SK-N-SH treated with all-trans-retinoic acid at 6 μM for 48 hours (cell line): ENCODE measurements at regions not wholly inside any gene's neighbourhood (a gene's known extent, or its start where the extent isn't known, plus 50 kb on each side); places are given as distances from the start of the nearest gene placed in this dataset.

Source experiments
- ATAC-seq: fragments of 200-7000 bp; cut with Tn5 transposase; 3 replicates; pipeline ENCODE4 v1.9.1; 2020; ENCODE audit warnings: mild to moderate bottlenecking, moderate library complexity
- ARNTL ChIP-seq: fragments of 450-650 bp; formaldehyde crosslinking; IDR thresholded peaks from 2 replicates; pipeline ENCODE4 v1.5.0; 2020; ENCODE audit warnings: low read depth, mild to moderate bottlenecking, moderate library complexity, borderline replicate concordance
- BACH2 ChIP-seq: fragments of 250-450 bp; sonication (Bioruptor Pico); IDR thresholded peaks from 2 replicates; pipeline ENCODE4 v1.9.0; 2021; ENCODE audit warnings: mild to moderate bottlenecking, borderline replicate concordance
- CREB5 ChIP-seq: fragments of 250-450 bp; sonication (Bioruptor Pico); IDR thresholded peaks from 2 replicates; pipeline ENCODE4 v1.5.1; 2020; ENCODE audit warnings: low read depth, mild to moderate bottlenecking, moderate library complexity
- CSDC2 ChIP-seq: fragments of 250-450 bp; sonication (Bioruptor Pico); IDR thresholded peaks from 2 replicates; pipeline ENCODE4 v1.5.0; 2020; ENCODE audit warnings: mild to moderate bottlenecking, moderate library complexity
- CSRNP3 ChIP-seq: fragments of 250-450 bp; sonication (Bioruptor Pico); IDR thresholded peaks from 2 replicates; pipeline ENCODE4 v1.5.1; 2021; ENCODE audit warnings: mild to moderate bottlenecking, moderate library complexity
- ESRRG ChIP-seq: fragments of 250-450 bp; sonication (Bioruptor Pico); IDR thresholded peaks from 2 replicates; pipeline ENCODE4 v1.6.1; 2021; ENCODE audit warnings: mild to moderate bottlenecking
- GLIS3 ChIP-seq: fragments of 250-450 bp; sonication (Bioruptor Pico); IDR thresholded peaks from 2 replicates; pipeline ENCODE4 v1.5.0; 2020; ENCODE audit warnings: mild to moderate bottlenecking, moderate library complexity
- ISL1 ChIP-seq: fragments of 250-450 bp; sonication (Bioruptor Pico); IDR thresholded peaks from 2 replicates; pipeline ENCODE4 v2.1.2; 2022; ENCODE audit warnings: mild to moderate bottlenecking, moderate library complexity
- OSR1 ChIP-seq: fragments of 250-450 bp; sonication (Bioruptor Pico); IDR thresholded peaks from 2 replicates; pipeline ENCODE4 v1.8.0; 2022; ENCODE audit warnings: moderate library complexity, mild to moderate bottlenecking, inconsistent platforms
- PATZ1 ChIP-seq: fragments of 250-450 bp; sonication (Bioruptor Pico); IDR thresholded peaks from 2 replicates; pipeline ENCODE4 v1.8.0; 2020; ENCODE audit warnings: mild to moderate bottlenecking, moderate library complexity, borderline replicate concordance
- POU6F1 ChIP-seq: fragments of 250-450 bp; sonication (Bioruptor Pico); IDR thresholded peaks from 2 replicates; pipeline ENCODE4 v1.8.0; 2021; ENCODE audit warnings: low read depth, mild to moderate bottlenecking, moderate library complexity, borderline replicate concordance
- PPARA ChIP-seq: fragments of 250-450 bp; sonication (Bioruptor Pico); IDR thresholded peaks from 2 replicates; pipeline ENCODE4 v1.5.0; 2020; ENCODE audit warnings: mild to moderate bottlenecking, borderline replicate concordance
- RARB ChIP-seq: fragments of 250-450 bp; sonication (Bioruptor Pico); IDR thresholded peaks from 2 replicates; pipeline ENCODE4 v1.8.0; 2021; ENCODE audit warnings: mild to moderate bottlenecking, moderate library complexity
- SNAI2 ChIP-seq: fragments of 250-450 bp; sonication (Bioruptor Pico); IDR thresholded peaks from 2 replicates; pipeline ENCODE4 v1.5.0; 2020; ENCODE audit warnings: mild to moderate bottlenecking, moderate library complexity
- TCF4 ChIP-seq: fragments of 250-450 bp; sonication (Bioruptor Pico); IDR thresholded peaks from 2 replicates; pipeline ENCODE4 v1.8.0; 2021; ENCODE audit warnings: mild to moderate bottlenecking, moderate library complexity, borderline replicate concordance
- TOX ChIP-seq: fragments of 250-450 bp; sonication (Bioruptor Pico); IDR thresholded peaks from 2 replicates; pipeline ENCODE4 v1.8.0; 2021; ENCODE audit warnings: mild to moderate bottlenecking, moderate library complexity, borderline replicate concordance
- TSHZ2 ChIP-seq: fragments of 250-450 bp; sonication (Bioruptor Pico); IDR thresholded peaks from 2 replicates; pipeline ENCODE4 v1.5.0; 2020; ENCODE audit warnings: mild to moderate bottlenecking, moderate library complexity
- ZC3H10 ChIP-seq: fragments of 250-450 bp; sonication (Bioruptor Pico); IDR thresholded peaks from 2 replicates; pipeline ENCODE4 v1.5.1; 2021; ENCODE audit warnings: mild to moderate bottlenecking, moderate library complexity
- ZFP3 ChIP-seq: fragments of 250-450 bp; sonication (Bioruptor Pico); IDR thresholded peaks from 2 replicates; pipeline ENCODE4 v1.5.0; 2020; ENCODE audit warnings: mild to moderate bottlenecking, moderate library complexity
- ZFP30 ChIP-seq: fragments of 450-650 bp; formaldehyde crosslinking; IDR thresholded peaks from 2 replicates; pipeline ENCODE4 v1.5.0; 2022; ENCODE audit warnings: mild to moderate bottlenecking, moderate library complexity
- ZNF565 ChIP-seq: fragments of 450-650 bp; formaldehyde crosslinking; conservative IDR thresholded peaks from 2 replicates; pipeline ENCODE4 v1.5.0; 2020; ENCODE audit warnings: low read depth, mild to moderate bottlenecking, moderate library complexity
- ZNF70 ChIP-seq: fragments of 450-650 bp; formaldehyde crosslinking; IDR thresholded peaks from 2 replicates; pipeline ENCODE4 v1.5.0; 2020; ENCODE audit warnings: mild to moderate bottlenecking, moderate library complexity
- ZNF8 ChIP-seq: fragments of 450-650 bp; formaldehyde crosslinking; IDR thresholded peaks from 2 replicates; pipeline ENCODE4 v1.5.0; 2020; ENCODE audit warnings: mild to moderate bottlenecking, moderate library complexity

- TF ChIP-seq ZFP30 (CRISPR knock-in tag), result no peak
- no peak for TF ChIP-seq GLIS3
- no peak for TF ChIP-seq ZNF70
- no peak for TF ChIP-seq TOX (CRISPR knock-in tag)
- no peak for TF ChIP-seq OSR1 (CRISPR knock-in tag)
- TF ChIP-seq TCF4, result no peak
- no peak for TF ChIP-seq SNAI2
- TF ChIP-seq ZFP3 (CRISPR knock-in tag), result no peak
- no peak for TF ChIP-seq BACH2 (CRISPR knock-in tag)
- no peak for TF ChIP-seq ISL1 (CRISPR knock-in tag)
- no peak for ATAC-seq
Measured at GRCh38 chr9:81855538-81855937, 72.7 kb upstream of the SPATA31D4 start.

- no peak for TF ChIP-seq TOX (CRISPR knock-in tag)
- no peak for TF ChIP-seq ZNF8 (CRISPR knock-in tag)
- TF ChIP-seq ESRRG (CRISPR knock-in tag), result no peak
- no peak for TF ChIP-seq TCF4
- TF ChIP-seq ISL1 (CRISPR knock-in tag), result no peak
- no peak for TF ChIP-seq ZNF565 (CRISPR knock-in tag)
- no peak for TF ChIP-seq CSRNP3 (CRISPR knock-in tag)
- TF ChIP-seq CSDC2 (CRISPR knock-in tag), result no peak
- no peak for TF ChIP-seq PPARA (CRISPR knock-in tag)
- TF ChIP-seq ARNTL, result no peak
- no peak for TF ChIP-seq POU6F1 (CRISPR knock-in tag)
- TF ChIP-seq GLIS3, result no peak
- no peak for TF ChIP-seq BACH2 (CRISPR knock-in tag)
- no peak for TF ChIP-seq RARB (CRISPR knock-in tag)
- no peak for TF ChIP-seq CREB5 (CRISPR knock-in tag)
- no peak for TF ChIP-seq PATZ1 (CRISPR knock-in tag)
- no peak for TF ChIP-seq SNAI2
- no peak for TF ChIP-seq ZFP3 (CRISPR knock-in tag)
- TF ChIP-seq TSHZ2 (CRISPR knock-in tag), result no peak
- TF ChIP-seq, all 23 proteins: peak for 0
- ATAC-seq, result no peak
Measured at GRCh38 chr9:81858657-81859430, 69.4 kb upstream of the SPATA31D4 start.

- no peak for ATAC-seq
- TF ChIP-seq CSRNP3 (CRISPR knock-in tag) (no peak), ISL1 (CRISPR knock-in tag) (no peak), SNAI2 (no peak), PATZ1 (CRISPR knock-in tag) (no peak), BACH2 (CRISPR knock-in tag) (no peak), RARB (CRISPR knock-in tag) (no peak), ZC3H10 (CRISPR knock-in tag) (no peak), OSR1 (CRISPR knock-in tag) (no peak), ZNF565 (CRISPR knock-in tag) (no peak), ZNF70 (no peak), ESRRG (CRISPR knock-in tag) (no peak), GLIS3 (no peak), ARNTL (no peak), ZFP3 (CRISPR knock-in tag) (no peak), TCF4 (no peak)
Measured at GRCh38 chr9:81860581-81860980, 67.6 kb upstream of the SPATA31D4 start.
